Anterior cingulate cortex (tissue), 58 donors: ENCODE measurements at regions not wholly inside any gene's neighbourhood (a gene's known extent, or its start where the extent isn't known, plus 50 kb on each side); places are given as distances from the start of the nearest gene placed in this dataset.

Source experiments
- DNase-seq, 58 donors: peaks; one replicate each; lab custom pipeline; 2025; lab: John Stamatoyannopoulos, UW

DNA sequence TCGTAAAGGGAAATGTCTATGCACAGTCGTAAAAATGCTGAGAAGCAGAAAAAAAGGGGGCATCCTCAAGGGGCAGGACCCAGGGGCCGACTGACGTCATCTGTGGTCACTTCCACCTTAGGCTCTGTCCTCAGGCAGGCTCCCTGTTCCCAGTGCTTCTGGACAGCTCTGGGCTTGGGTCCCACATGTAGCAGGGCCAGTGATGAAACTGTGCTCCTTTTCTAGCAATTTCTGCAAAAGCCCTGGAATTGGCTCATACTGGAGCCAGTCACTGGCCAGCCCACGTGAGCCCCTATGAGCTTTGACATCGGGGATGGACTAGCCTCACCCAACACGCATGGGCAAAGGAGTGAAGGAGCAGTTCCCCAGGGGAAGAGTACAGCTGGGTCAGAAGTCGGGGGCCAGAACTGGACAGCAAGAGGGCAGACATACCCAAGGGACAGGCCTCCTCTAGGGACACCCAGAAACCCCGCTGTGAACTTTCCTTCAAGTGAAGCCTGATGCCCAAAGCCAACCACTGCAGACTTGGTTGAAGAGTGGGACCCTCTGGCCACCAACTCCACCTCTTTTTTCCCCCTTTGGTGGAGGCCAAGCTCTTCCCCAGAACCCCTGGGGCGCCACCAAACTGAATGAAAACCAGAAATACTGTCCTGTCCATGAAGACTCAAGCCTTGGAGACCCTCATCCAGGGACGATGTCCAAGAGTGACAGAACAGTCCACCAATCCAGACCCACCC, 1349.0 kb downstream of the BRD1 start:
- peak in 1 of 58 donors; percentile 23 for DNase-seq

GRCh38 chr22:48478124-48478523, 1349.5 kb downstream of the BRD1 start:
- peak in 1 of 58 donors; percentile 23 for DNase-seq

DNA sequence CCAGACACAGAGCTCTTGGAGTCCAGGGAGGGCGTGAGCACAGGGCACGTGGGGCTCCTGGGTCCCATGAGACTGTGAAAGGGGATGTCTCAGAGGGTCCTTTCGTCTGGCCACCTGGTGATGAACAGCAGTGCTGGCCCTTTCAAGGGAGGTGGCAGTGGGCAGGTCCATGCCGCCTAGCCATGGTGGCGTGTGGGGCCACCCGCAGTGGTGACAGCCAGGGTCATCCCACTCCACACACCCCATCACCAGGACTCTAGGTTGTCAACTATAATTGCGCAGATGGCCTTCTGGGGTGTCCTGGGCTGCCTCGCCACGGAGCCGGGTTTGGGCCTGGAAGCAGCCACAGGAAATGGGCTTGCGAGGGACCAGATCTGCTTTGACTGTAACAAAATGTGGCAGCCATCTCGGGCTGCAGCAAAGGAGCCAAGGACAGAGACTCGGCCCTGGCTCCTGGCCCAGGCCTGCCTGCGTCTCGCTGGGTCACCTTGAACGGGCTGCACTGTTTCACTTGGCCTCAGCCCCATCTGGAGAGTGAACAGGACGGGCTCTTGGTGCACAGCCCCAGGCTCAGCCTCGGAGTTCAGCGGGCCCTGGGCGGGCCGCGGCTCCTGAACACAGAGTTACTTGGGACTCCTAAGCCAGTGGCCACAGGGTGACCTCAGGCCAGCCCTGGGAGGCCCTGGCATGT, 1350.5 kb downstream of the BRD1 start:
- DNase-seq = peak in 37 of 58 donors; percentile 32 to 83 (median 58)

- no peak for DNase-seq
Measured at GRCh38 chr22:48476577-48476976, 1351.1 kb downstream of the BRD1 start.

GRCh38 chr22:48475661-48476345, 1351.9 kb downstream of the BRD1 start:
- DNase-seq = no peak

DNA sequence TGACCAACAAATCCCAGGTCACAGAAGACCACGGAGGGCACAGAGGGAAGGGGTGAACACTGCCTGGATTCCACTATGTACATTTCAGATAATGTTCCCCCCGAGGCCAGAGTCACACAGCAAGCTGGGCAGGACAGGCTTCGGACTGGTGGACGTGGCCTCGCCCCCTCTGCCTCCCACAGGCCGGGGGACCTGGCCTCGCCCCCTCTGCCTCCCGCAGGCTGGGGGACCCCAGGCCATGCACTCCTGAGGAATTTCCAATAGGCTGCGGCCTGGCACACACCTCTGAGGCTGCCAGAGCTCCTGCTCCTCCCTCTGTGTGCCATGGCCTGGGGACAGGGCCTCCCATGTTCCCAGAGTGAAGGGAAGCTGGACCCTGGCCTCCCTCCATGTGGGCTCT, 1352.8 kb downstream of the BRD1 start:
- no peak for DNase-seq

- no peak for DNase-seq
Measured at GRCh38 chr22:48473202-48473601, 1354.5 kb downstream of the BRD1 start.

GRCh38 chr22:48464246-48464645, 1363.4 kb downstream of the BRD1 start:
- DNase-seq = no peak

GRCh38 chr22:48459859-48460823, 1367.5 kb downstream of the BRD1 start:
- DNase-seq = no peak

DNA sequence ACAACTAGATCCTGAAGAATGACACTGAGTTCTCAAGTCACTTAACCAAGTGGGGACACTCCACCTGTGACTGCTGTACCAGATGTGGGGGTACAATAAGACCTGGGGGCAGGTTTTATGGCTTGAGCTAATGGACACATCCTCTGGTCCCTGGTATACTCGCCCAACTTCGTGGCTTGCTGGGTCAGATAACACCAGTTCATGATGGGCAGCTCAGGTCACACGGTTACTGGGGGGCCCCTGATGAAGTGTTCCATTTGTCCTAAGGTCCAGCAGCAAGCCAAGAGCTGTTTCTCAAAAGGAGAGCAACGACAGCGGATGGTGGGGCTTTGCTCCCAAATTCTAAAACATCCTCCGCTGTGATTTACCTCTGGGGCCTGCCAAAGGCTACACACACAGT, 1368.4 kb downstream of the BRD1 start:
- DNase-seq = no peak

- no peak for DNase-seq
Measured at GRCh38 chr22:48456449-48456848, 1371.2 kb downstream of the BRD1 start.

GRCh38 chr22:48453751-48454485, 1373.8 kb downstream of the BRD1 start:
- DNase-seq = no peak

DNA sequence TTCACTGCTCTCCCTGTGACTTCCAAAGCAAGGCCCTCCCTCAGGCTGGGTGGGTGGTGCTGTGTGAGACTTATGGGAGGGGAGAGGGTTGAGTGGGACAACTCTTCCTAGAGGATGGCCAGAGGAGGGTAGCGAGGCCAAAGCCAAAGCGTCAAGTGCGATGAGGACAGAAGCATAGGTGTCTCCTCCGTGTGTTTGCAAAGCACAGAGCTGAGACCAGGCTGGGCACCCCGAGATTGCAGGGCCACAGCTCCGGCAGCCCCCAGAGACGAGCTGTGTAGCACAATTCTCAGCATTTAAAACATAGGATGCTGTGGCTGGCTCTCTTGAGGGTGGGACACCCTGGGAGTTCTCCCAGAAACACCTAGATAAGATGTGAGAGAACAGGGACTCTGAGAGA, 1374.5 kb downstream of the BRD1 start:
- no peak for DNase-seq

DNA sequence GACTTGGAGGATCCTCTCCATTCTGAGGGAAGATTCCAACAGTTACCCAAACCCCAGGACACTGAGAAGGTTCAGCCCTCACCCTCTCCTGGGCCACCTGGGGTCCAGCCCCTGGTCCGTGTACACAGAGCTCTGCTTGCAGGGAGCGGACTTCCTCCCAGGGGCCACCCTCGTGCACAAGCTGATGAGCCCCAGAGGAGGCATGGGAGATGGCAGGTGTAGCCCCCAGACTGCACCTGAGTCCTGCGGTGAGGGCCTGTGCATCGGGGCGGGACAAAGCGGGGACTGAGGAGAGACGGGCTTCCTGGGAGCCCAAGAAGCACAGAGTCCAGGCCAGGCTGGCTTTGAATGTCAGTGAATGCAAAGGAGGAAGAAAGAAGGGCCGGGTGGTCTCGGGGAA, 1374.9 kb downstream of the BRD1 start:
- no peak for DNase-seq

DNA sequence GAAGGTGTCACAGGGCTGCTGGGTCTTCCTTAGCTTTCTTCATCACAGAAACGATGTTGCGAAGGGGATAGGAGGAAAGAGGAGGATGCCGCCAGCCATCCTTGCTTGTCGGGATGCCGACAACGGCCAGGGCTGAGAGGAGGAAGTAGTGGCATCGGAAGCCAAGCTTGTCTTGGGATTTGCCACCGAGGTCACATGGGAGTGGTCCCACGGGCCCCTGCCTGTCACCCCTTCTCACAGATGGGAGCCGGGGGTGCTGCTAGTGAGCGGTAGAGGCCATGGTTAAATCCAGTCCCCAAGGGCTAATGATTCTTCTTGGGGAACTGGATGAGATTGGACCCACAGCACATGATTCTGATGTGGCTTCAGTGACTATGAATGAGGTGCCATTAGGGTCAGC, 1375.8 kb downstream of the BRD1 start:
- DNase-seq = no peak

- DNase-seq = no peak
Measured at GRCh38 chr22:48450188-48450825, 1377.4 kb downstream of the BRD1 start.

- no peak for DNase-seq
Measured at GRCh38 chr22:48449466-48450187, 1378.0 kb downstream of the BRD1 start.

- no peak for DNase-seq
Measured at GRCh38 chr22:48448821-48449220, 1378.9 kb downstream of the BRD1 start.
